GM18861 (cell line): ENCODE measurements at regions not wholly inside any gene's neighbourhood (a gene's known extent, or its start where the extent isn't known, plus 50 kb on each side); places are given as distances from the start of the nearest gene placed in this dataset.

ENCODE experiments used
- ATAC-seq: cut with Tn5 transposase; IDR thresholded peaks from one replicate; pipeline ENCODE4 v1.9.1; 2021; ENCODE audit not compliant: unreplicated experiment

GRCh38 chr6:153575528-153575927 lies 444.4 kb upstream of the RGS17 start:
- ATAC-seq = no peak

GRCh38 chr6:153574231-153574630 lies 443.1 kb upstream of the RGS17 start:
- ATAC-seq = no peak

GRCh38 chr6:153572371-153572770 lies 441.3 kb upstream of the RGS17 start:
- ATAC-seq = no peak

- no peak for ATAC-seq
These were observed 437.5 kb upstream of the RGS17 start for GRCh38 chr6:153568628-153569027.

GRCh38 chr6:153564803-153565202 lies 433.7 kb upstream of the RGS17 start:
- no peak for ATAC-seq

- no peak for ATAC-seq
These were observed 431.9 kb upstream of the RGS17 start for GRCh38 chr6:153563001-153563400.

- ATAC-seq = no peak
These were observed 422.5 kb upstream of the RGS17 start for GRCh38 chr6:153553627-153554026.

- ATAC-seq = no peak
These were observed 408.5 kb upstream of the RGS17 start for GRCh38 chr6:153539602-153540001.

- ATAC-seq = no peak
These were observed 407.4 kb upstream of the RGS17 start for GRCh38 chr6:153538491-153538890.

- no peak for ATAC-seq
These were observed 406.3 kb upstream of the RGS17 start for GRCh38 chr6:153537422-153537821.

GRCh38 chr6:153526479-153526878 lies 395.4 kb upstream of the RGS17 start:
- ATAC-seq = no peak

GRCh38 chr6:153525998-153526397 lies 394.9 kb upstream of the RGS17 start:
- no peak for ATAC-seq

- ATAC-seq = no peak
These were observed 392.3 kb upstream of the RGS17 start for GRCh38 chr6:153523390-153523789.

- no peak for ATAC-seq
These were observed 380.9 kb upstream of the RGS17 start for GRCh38 chr6:153511896-153512496.

- ATAC-seq = no peak
These were observed 372.7 kb upstream of the RGS17 start for GRCh38 chr6:153503810-153504209.

- ATAC-seq = no peak
These were observed 362.4 kb upstream of the RGS17 start for GRCh38 chr6:153493501-153493900.

- no peak for ATAC-seq
These were observed 358.4 kb upstream of the RGS17 start for GRCh38 chr6:153489479-153489878.

GRCh38 chr6:153488267-153488666 lies 357.2 kb upstream of the RGS17 start:
- ATAC-seq = no peak

- ATAC-seq = no peak
These were observed 354.0 kb upstream of the RGS17 start for GRCh38 chr6:153485072-153485471.

GRCh38 chr6:153484056-153484455 lies 353.0 kb upstream of the RGS17 start:
- no peak for ATAC-seq

- ATAC-seq = no peak
These were observed 345.2 kb upstream of the RGS17 start for GRCh38 chr6:153476243-153476642.

GRCh38 chr6:153465050-153465449 lies 334.0 kb upstream of the RGS17 start:
- no peak for ATAC-seq

GRCh38 chr6:153449279-153449678 lies 318.2 kb upstream of the RGS17 start:
- ATAC-seq = no peak
